Activated T-helper 2 cell treated with anti-CD3 and anti-CD28 coated beads, Interferon-gamma antibody, Interleukin-2, Interleukin-4, amounts not matched to agents 10 μg/mL and 5 μg/mL and 100 μg/mL, durations not matched to agents 14 hours and 24 hours and 36 hours (primary cell): ENCODE measurements at regions not wholly inside any gene's neighbourhood (a gene's known extent, or its start where the extent isn't known, plus 50 kb on each side); places are given as distances from the start of the nearest gene placed in this dataset.
"Not testable (repeated sequence)": the region's sequence is repeated elsewhere in the genome, so short reads cannot be mapped to it uniquely, and the experiment has no call there.

Source experiments
- DNase-seq: peaks from one replicate; pipeline ENCODE4 v3.0.0; 2021; ENCODE audit warnings: low spot score
- H3K27ac Mint-ChIP-seq: one replicate; pipeline ENCODE4 v1.8.0; 2021; ENCODE audit warnings: mixed read lengths
- H3K27me3 Mint-ChIP-seq: one replicate; pipeline ENCODE4 v1.8.0; 2021; ENCODE audit warnings: low read depth, mixed read lengths
- H3K36me3 Mint-ChIP-seq: one replicate; pipeline ENCODE4 v1.8.0; 2021; ENCODE audit warnings: low read depth, mixed read lengths
- H3K4me1 Mint-ChIP-seq: one replicate; pipeline ENCODE4 v1.8.0; 2021; ENCODE audit warnings: low read depth, mixed read lengths
- H3K4me3 Mint-ChIP-seq: one replicate; pipeline ENCODE4 v1.8.0; 2021; ENCODE audit warnings: low read depth, mild to moderate bottlenecking, moderate library complexity, mixed read lengths
- H3K9me3 Mint-ChIP-seq: one replicate; pipeline ENCODE4 v1.8.0; 2021; ENCODE audit warnings: mixed read lengths
- intact Hi-C: fragments of 100-400 bp; cut with micrococcal nuclease; formaldehyde crosslinking; loops from one replicate; pipeline ENCODE4 v1.15.1; 2023

GRCh38 chr3:75138345-75138744 lies 523.9 kb upstream of the CNTN3 start:
- no peak for DNase-seq
- peaks cover 20% of the 10 kb centered on the region for H3K9me3 Mint-ChIP-seq
- H3K36me3 Mint-ChIP-seq = no peaks in the 10 kb centered on the region
- no peak overlapping the region for H3K4me3 Mint-ChIP-seq
- no peak overlapping the region for H3K27ac Mint-ChIP-seq
- no peaks in the 10 kb centered on the region for H3K4me1 Mint-ChIP-seq
- no peaks in the 10 kb centered on the region for H3K27me3 Mint-ChIP-seq
- intact Hi-C loops = no loop called here

- H3K27me3 Mint-ChIP-seq = no peaks in the 10 kb centered on the region
- intact Hi-C loops = no loop called here
- no peak overlapping the region for H3K4me3 Mint-ChIP-seq
- no peak overlapping the region for H3K27ac Mint-ChIP-seq
- DNase-seq = no peak
- peaks cover 16% of the 10 kb centered on the region for H3K9me3 Mint-ChIP-seq
- H3K36me3 Mint-ChIP-seq = no peaks in the 10 kb centered on the region
- H3K4me1 Mint-ChIP-seq = no peaks in the 10 kb centered on the region
Observed at GRCh38 chr3:75140904-75141615, 523.1 kb upstream of the FRG2C start.

GRCh38 chr3:75144406-75144805 lies 519.7 kb upstream of the FRG2C start:
- H3K4me1 Mint-ChIP-seq = no peaks in the 10 kb centered on the region
- no peak for DNase-seq
- H3K27ac Mint-ChIP-seq = no peak overlapping the region
- intact Hi-C loops = no loop called here
- H3K4me3 Mint-ChIP-seq = no peak overlapping the region
- H3K27me3 Mint-ChIP-seq = no peaks in the 10 kb centered on the region
- no peaks in the 10 kb centered on the region for H3K36me3 Mint-ChIP-seq
- peaks cover 3% of the 10 kb centered on the region for H3K9me3 Mint-ChIP-seq

- H3K4me1 Mint-ChIP-seq = no peaks in the 10 kb centered on the region
- H3K9me3 Mint-ChIP-seq = no peaks in the 10 kb centered on the region
- no peaks in the 10 kb centered on the region for H3K36me3 Mint-ChIP-seq
- H3K4me3 Mint-ChIP-seq = no peak overlapping the region
- intact Hi-C loops = no loop called here
- no peak overlapping the region for H3K27ac Mint-ChIP-seq
- no peak for DNase-seq
- H3K27me3 Mint-ChIP-seq = no peaks in the 10 kb centered on the region
Observed at GRCh38 chr3:75171630-75172230, 492.4 kb upstream of the FRG2C start.

GRCh38 chr3:75176937-75177336 lies 487.2 kb upstream of the FRG2C start:
- DNase-seq = no peak
- intact Hi-C loops = no loop called here
- no peaks in the 10 kb centered on the region for H3K4me1 Mint-ChIP-seq

GRCh38 chr3:75180235-75180944 lies 483.7 kb upstream of the FRG2C start:
- Mint-ChIP-seq H3K27me3 (no peaks in the 10 kb centered on the region), H3K4me3 (no peak overlapping the region), H3K36me3 (no peaks in the 10 kb centered on the region), H3K9me3 (no peaks in the 10 kb centered on the region), H3K27ac (no peak overlapping the region), H3K4me1 (no peaks in the 10 kb centered on the region)
- DNase-seq = no peak
- intact Hi-C loops = no loop called here

More at GRCh38 chr3:75176937-75177336, 487.2 kb upstream of the FRG2C start:
- H3K36me3 Mint-ChIP-seq = no peaks in the 10 kb centered on the region
- no peaks in the 10 kb centered on the region for H3K27me3 Mint-ChIP-seq
- H3K27ac Mint-ChIP-seq = no peak overlapping the region
- no peak overlapping the region for H3K4me3 Mint-ChIP-seq
- H3K9me3 Mint-ChIP-seq = no peaks in the 10 kb centered on the region

GRCh38 chr3:75180945-75181298 lies 483.2 kb upstream of the FRG2C start:
- no peaks in the 10 kb centered on the region for H3K4me1 Mint-ChIP-seq
- H3K27ac Mint-ChIP-seq = no peak overlapping the region
- no peaks in the 10 kb centered on the region for H3K27me3 Mint-ChIP-seq
- H3K9me3 Mint-ChIP-seq = no peaks in the 10 kb centered on the region
- H3K36me3 Mint-ChIP-seq = no peaks in the 10 kb centered on the region
- intact Hi-C loops = no loop called here
- no peak overlapping the region for H3K4me3 Mint-ChIP-seq
- no peak for DNase-seq

GRCh38 chr3:75188962-75189361 lies 475.2 kb upstream of the FRG2C start:
- intact Hi-C loops = no loop called here
- no peak overlapping the region for H3K27ac Mint-ChIP-seq
- no peaks in the 10 kb centered on the region for H3K36me3 Mint-ChIP-seq
- no peak for DNase-seq
- no peaks in the 10 kb centered on the region for H3K4me1 Mint-ChIP-seq
- H3K4me3 Mint-ChIP-seq = no peak overlapping the region
- no peaks in the 10 kb centered on the region for H3K9me3 Mint-ChIP-seq
- H3K27me3 Mint-ChIP-seq = no peaks in the 10 kb centered on the region

GRCh38 chr3:75192146-75192616 lies 471.9 kb upstream of the FRG2C start:
- Mint-ChIP-seq H3K9me3 (no peaks in the 10 kb centered on the region), H3K27me3 (no peaks in the 10 kb centered on the region), H3K4me3 (no peak overlapping the region), H3K4me1 (no peaks in the 10 kb centered on the region), H3K27ac (no peak overlapping the region), H3K36me3 (no peaks in the 10 kb centered on the region)
- intact Hi-C loops = loop anchor here (5.0 kb wide), 1 partner anchor 235 kb away; no protein-coding TSS in a partner anchor
- peak; percentile 18 for DNase-seq

- no peaks in the 10 kb centered on the region for H3K27me3 Mint-ChIP-seq
- intact Hi-C loops = loop anchor here (5.0 kb wide), 1 partner anchor 234 kb away; no protein-coding TSS in a partner anchor
- H3K4me3 Mint-ChIP-seq = no peak overlapping the region
- no peak for DNase-seq
- no peak overlapping the region for H3K27ac Mint-ChIP-seq
- H3K9me3 Mint-ChIP-seq = no peaks in the 10 kb centered on the region
- no peaks in the 10 kb centered on the region for H3K36me3 Mint-ChIP-seq
- H3K4me1 Mint-ChIP-seq = no peaks in the 10 kb centered on the region
Observed at GRCh38 chr3:75193797-75194196, 470.3 kb upstream of the FRG2C start.

- H3K27me3 Mint-ChIP-seq, H3K27ac Mint-ChIP-seq, DNase-seq, H3K9me3 Mint-ChIP-seq, H3K4me3 Mint-ChIP-seq, intact Hi-C loops, H3K36me3 Mint-ChIP-seq, H3K4me1 Mint-ChIP-seq: not testable (repeated sequence)
Observed at GRCh38 chr3:75214332-75214731, 449.8 kb upstream of the FRG2C start.

GRCh38 chr3:75218577-75218976 lies 445.6 kb upstream of the FRG2C start:
- Mint-ChIP-seq H3K27ac (no peak overlapping the region), H3K4me3 (no peak overlapping the region), H3K36me3 (no peaks in the 10 kb centered on the region), H3K27me3 (no peaks in the 10 kb centered on the region), H3K4me1 (no peaks in the 10 kb centered on the region), H3K9me3 (no peaks in the 10 kb centered on the region)
- intact Hi-C loops = no loop called here
- no peak for DNase-seq

GRCh38 chr3:75220932-75221331 lies 443.2 kb upstream of the FRG2C start:
- Mint-ChIP-seq H3K36me3 (no peaks in the 10 kb centered on the region), H3K4me3 (no peak overlapping the region), H3K27ac (no peak overlapping the region), H3K27me3 (no peaks in the 10 kb centered on the region), H3K9me3 (no peaks in the 10 kb centered on the region), H3K4me1 (no peaks in the 10 kb centered on the region)
- intact Hi-C loops = no loop called here
- DNase-seq = no peak
